ENCODE measurements at regions not wholly inside any gene's neighbourhood (a gene's known extent, or its start where the extent isn't known, plus 50 kb on each side); places are given as distances from the start of the nearest gene placed in this dataset.

GRCh38 chr3:43932921-43933320, 242.2 kb downstream of the ABHD5 start:
- no peak for TF ChIP-seq CTCF (optimal IDR thresholded peaks at IDR 0.05 in 1 of 3, IDR thresholded peaks at IDR 0.05 in 1 of 3, conservative IDR thresholded peaks at IDR 0.05 in 1 of 3; ENCODE audit: extremely low read depth in 1 of 3, insufficient read depth in 2 of 3, low read length in 3 of 3)
- TF ChIP-seq EZH2 (IDR thresholded peaks at IDR 0.05; ENCODE audit: low read length) = no peak

Measured in keratinocyte (primary cell).